ENCODE measurements at regions not wholly inside any gene's neighbourhood (a gene's known extent, or its start where the extent isn't known, plus 50 kb on each side); places are given as distances from the start of the nearest gene placed in this dataset.
"Not testable (repeated sequence)": the region's sequence is repeated elsewhere in the genome, so short reads cannot be mapped to it uniquely, and the experiment has no call there.

- TF ChIP-seq CTCF (conservative IDR thresholded peaks at IDR 0.05 in 1 of 2, IDR thresholded peaks at IDR 0.05 in 1 of 2; ENCODE audit: low read depth in 1 of 2, low read length in 2 of 2); EZH2 (IDR thresholded peaks at IDR 0.05; ENCODE audit: low read length, missing control alignments): not testable (repeated sequence)
These were observed 5358.4 kb upstream of the TPTE start for GRCh38 chr21:5162693-5163574.
